Upper lobe of left lung (tissue), 4 donors: ENCODE measurements at regions not wholly inside any gene's neighbourhood (a gene's known extent, or its start where the extent isn't known, plus 50 kb on each side); places are given as distances from the start of the nearest gene placed in this dataset.

ENCODE experiments used
- EP300 ChIP-seq, 4 donors: sonication (generic); formaldehyde crosslinking; IDR thresholded peaks; one replicate each; pipeline ENCODE4 v1.5.1; 2017; ENCODE audit warnings: antibody characterized with exemption in 4 of 4, control low read depth in 2 of 4
- POLR2A ChIP-seq, 4 donors: fragments of 450-650 bp; IDR thresholded peaks; one replicate each; pipeline ENCODE4 v1.5.1; 2016 to 2017; ENCODE audit warnings: antibody characterized with exemption in 4 of 4, mild to moderate bottlenecking in 2 of 4
- POLR2AphosphoS5 ChIP-seq, 2 donors: sonication (generic); formaldehyde crosslinking; IDR thresholded peaks; one replicate each; pipeline ENCODE4 v1.5.1; 2017; ENCODE audit warnings: antibody characterized with exemption in 2 of 2
- TF ChIP-seq, protein P1 (sequence below), 6 experiments: fragments of 450-650 bp in 4 of 6; fragments of 200-600 bp in 2 of 6; sonication (generic) in 2 of 6; IDR thresholded peaks; one replicate each; pipeline ENCODE4 v1.5.1; 2016 to 2019; ENCODE audit warnings: antibody characterized with exemption in 6 of 6

GRCh38 chr3:73284472-73284871, 223.0 kb downstream of the EBLN2 start:
- TF ChIP-seq POLR2AphosphoS5 (IDR thresholded peaks at IDR 0.05) (no peak), POLR2A (IDR thresholded peaks at IDR 0.05) (no peak), EP300 (IDR thresholded peaks at IDR 0.05) (no peak)
- TF ChIP-seq, protein P1, sequence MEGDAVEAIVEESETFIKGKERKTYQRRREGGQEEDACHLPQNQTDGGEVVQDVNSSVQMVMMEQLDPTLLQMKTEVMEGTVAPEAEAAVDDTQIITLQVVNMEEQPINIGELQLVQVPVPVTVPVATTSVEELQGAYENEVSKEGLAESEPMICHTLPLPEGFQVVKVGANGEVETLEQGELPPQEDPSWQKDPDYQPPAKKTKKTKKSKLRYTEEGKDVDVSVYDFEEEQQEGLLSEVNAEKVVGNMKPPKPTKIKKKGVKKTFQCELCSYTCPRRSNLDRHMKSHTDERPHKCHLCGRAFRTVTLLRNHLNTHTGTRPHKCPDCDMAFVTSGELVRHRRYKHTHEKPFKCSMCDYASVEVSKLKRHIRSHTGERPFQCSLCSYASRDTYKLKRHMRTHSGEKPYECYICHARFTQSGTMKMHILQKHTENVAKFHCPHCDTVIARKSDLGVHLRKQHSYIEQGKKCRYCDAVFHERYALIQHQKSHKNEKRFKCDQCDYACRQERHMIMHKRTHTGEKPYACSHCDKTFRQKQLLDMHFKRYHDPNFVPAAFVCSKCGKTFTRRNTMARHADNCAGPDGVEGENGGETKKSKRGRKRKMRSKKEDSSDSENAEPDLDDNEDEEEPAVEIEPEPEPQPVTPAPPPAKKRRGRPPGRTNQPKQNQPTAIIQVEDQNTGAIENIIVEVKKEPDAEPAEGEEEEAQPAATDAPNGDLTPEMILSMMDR (IDR thresholded peaks at IDR 0.05): no peak
